NB4 (cell line): ENCODE measurements at regions not wholly inside any gene's neighbourhood (a gene's known extent, or its start where the extent isn't known, plus 50 kb on each side); places are given as distances from the start of the nearest gene placed in this dataset.

Experiments used
- DNase-seq: peaks from one replicate; pipeline ENCODE4 v3.0.0; 2010; ENCODE audit warnings: low read depth
- H3K4me3 ChIP-seq: one replicate; pipeline ENCODE4 v1.5.1; 2011; ENCODE audit warnings: mild to moderate bottlenecking, low read depth, low read length, moderate library complexity
- CTCF ChIP-seq: IDR thresholded peaks from one replicate; pipeline ENCODE4 v1.5.1; 2012; ENCODE audit warnings: low read depth, low read length
- MAX ChIP-seq: IDR thresholded peaks from 2 replicates; pipeline ENCODE4 v1.6.1; 2011; ENCODE audit warnings: low read depth, low read length
- MYC ChIP-seq: IDR thresholded peaks from 2 replicates; pipeline ENCODE4 v1.6.1; 2011; ENCODE audit warnings: low read depth, low read length
- POLR2A ChIP-seq: IDR thresholded peaks from 2 replicates; pipeline ENCODE4 v1.6.1; 2011; ENCODE audit warnings: mild to moderate bottlenecking; ENCODE audit not compliant: insufficient read length; ENCODE audit errors: extremely low read depth

GRCh38 chr4:64780664-64781063 lies 371.4 kb upstream of the TECRL start:
- DNase-seq = no peak
- TF ChIP-seq POLR2A (no peak), MAX (no peak), CTCF (no peak), MYC (no peak)
- H3K4me3 ChIP-seq = no peak overlapping the region

GRCh38 chr4:64777286-64777685 lies 368.0 kb upstream of the TECRL start:
- no peak for TF ChIP-seq CTCF
- TF ChIP-seq MYC = no peak
- TF ChIP-seq MAX = no peak
- TF ChIP-seq POLR2A = no peak
- DNase-seq = no peak
- H3K4me3 ChIP-seq = no peak overlapping the region

- H3K4me3 ChIP-seq = no peak overlapping the region
- no peak for TF ChIP-seq POLR2A
- no peak for TF ChIP-seq CTCF
- no peak for TF ChIP-seq MYC
- TF ChIP-seq MAX = no peak
- no peak for DNase-seq
Observed at GRCh38 chr4:64776820-64777219, 367.6 kb upstream of the TECRL start.

- no peak for DNase-seq
- TF ChIP-seq POLR2A (no peak), CTCF (no peak), MAX (no peak), MYC (no peak)
- no peak overlapping the region for H3K4me3 ChIP-seq
Observed at GRCh38 chr4:64774626-64775025, 365.4 kb upstream of the TECRL start.

- no peak for TF ChIP-seq MYC
- TF ChIP-seq CTCF = no peak
- no peak for TF ChIP-seq MAX
- TF ChIP-seq POLR2A = no peak
- no peak for DNase-seq
- no peak overlapping the region for H3K4me3 ChIP-seq
Observed at GRCh38 chr4:64771149-64771548, 361.9 kb upstream of the TECRL start.

- no peak for DNase-seq
- TF ChIP-seq CTCF (no peak), POLR2A (no peak), MYC (no peak), MAX (no peak)
- no peak overlapping the region for H3K4me3 ChIP-seq
Observed at GRCh38 chr4:64767547-64767946, 358.3 kb upstream of the TECRL start.
